Ishikawa (cell line): ENCODE measurements at regions not wholly inside any gene's neighbourhood (a gene's known extent, or its start where the extent isn't known, plus 50 kb on each side); places are given as distances from the start of the nearest gene placed in this dataset.

ENCODE experiments used
- CEBPB ChIP-seq: IDR thresholded peaks from 2 replicates; pipeline ENCODE4 v1.6.1; 2012
- REST ChIP-seq: IDR thresholded peaks from 2 replicates; pipeline ENCODE4 v1.6.1; 2012; ENCODE audit warnings: low read depth, mild to moderate bottlenecking

- no peak for TF ChIP-seq CEBPB
- no peak for TF ChIP-seq REST
Measured at GRCh38 chr3:13198264-13198879, 125.1 kb upstream of the IQSEC1 start.
